ENCODE measurements at regions not wholly inside any gene's neighbourhood (a gene's known extent, or its start where the extent isn't known, plus 50 kb on each side); places are given as distances from the start of the nearest gene placed in this dataset.

DNA sequence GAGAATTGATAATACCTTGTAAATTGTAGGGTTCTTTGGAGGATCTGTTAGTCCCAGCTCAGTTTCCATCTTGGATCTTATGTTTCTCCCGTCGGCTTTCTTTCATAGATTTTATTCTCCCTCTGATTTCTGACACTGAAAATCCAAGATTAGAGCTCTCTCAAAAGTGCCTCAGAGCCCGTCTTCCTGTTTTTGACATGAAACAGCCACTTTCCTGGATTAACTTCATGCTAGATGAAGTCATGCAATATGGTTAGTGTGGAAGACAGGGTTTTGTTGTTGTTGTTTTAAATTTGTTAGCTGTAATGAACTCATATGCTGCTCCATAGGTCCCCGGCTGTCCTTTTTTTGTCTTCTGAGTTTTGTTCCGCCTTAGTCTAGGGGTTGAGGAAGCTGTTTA, 51.6 kb upstream of the ZFR start:
- TF ChIP-seq, protein P1, sequence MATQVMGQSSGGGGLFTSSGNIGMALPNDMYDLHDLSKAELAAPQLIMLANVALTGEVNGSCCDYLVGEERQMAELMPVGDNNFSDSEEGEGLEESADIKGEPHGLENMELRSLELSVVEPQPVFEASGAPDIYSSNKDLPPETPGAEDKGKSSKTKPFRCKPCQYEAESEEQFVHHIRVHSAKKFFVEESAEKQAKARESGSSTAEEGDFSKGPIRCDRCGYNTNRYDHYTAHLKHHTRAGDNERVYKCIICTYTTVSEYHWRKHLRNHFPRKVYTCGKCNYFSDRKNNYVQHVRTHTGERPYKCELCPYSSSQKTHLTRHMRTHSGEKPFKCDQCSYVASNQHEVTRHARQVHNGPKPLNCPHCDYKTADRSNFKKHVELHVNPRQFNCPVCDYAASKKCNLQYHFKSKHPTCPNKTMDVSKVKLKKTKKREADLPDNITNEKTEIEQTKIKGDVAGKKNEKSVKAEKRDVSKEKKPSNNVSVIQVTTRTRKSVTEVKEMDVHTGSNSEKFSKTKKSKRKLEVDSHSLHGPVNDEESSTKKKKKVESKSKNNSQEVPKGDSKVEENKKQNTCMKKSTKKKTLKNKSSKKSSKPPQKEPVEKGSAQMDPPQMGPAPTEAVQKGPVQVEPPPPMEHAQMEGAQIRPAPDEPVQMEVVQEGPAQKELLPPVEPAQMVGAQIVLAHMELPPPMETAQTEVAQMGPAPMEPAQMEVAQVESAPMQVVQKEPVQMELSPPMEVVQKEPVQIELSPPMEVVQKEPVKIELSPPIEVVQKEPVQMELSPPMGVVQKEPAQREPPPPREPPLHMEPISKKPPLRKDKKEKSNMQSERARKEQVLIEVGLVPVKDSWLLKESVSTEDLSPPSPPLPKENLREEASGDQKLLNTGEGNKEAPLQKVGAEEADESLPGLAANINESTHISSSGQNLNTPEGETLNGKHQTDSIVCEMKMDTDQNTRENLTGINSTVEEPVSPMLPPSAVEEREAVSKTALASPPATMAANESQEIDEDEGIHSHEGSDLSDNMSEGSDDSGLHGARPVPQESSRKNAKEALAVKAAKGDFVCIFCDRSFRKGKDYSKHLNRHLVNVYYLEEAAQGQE (IDR thresholded peaks at IDR 0.05; ENCODE audit: insufficient replicate concordance, low read depth), result no peak
- TF ChIP-seq GABPA (IDR thresholded peaks at IDR 0.05; ENCODE audit: low read depth) (no peak), POLR2AphosphoS5 (IDR thresholded peaks at IDR 0.05; ENCODE audit: low read depth) (no peak)
- TF ChIP-seq, protein P2, sequence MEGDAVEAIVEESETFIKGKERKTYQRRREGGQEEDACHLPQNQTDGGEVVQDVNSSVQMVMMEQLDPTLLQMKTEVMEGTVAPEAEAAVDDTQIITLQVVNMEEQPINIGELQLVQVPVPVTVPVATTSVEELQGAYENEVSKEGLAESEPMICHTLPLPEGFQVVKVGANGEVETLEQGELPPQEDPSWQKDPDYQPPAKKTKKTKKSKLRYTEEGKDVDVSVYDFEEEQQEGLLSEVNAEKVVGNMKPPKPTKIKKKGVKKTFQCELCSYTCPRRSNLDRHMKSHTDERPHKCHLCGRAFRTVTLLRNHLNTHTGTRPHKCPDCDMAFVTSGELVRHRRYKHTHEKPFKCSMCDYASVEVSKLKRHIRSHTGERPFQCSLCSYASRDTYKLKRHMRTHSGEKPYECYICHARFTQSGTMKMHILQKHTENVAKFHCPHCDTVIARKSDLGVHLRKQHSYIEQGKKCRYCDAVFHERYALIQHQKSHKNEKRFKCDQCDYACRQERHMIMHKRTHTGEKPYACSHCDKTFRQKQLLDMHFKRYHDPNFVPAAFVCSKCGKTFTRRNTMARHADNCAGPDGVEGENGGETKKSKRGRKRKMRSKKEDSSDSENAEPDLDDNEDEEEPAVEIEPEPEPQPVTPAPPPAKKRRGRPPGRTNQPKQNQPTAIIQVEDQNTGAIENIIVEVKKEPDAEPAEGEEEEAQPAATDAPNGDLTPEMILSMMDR (IDR thresholded peaks at IDR 0.05; ENCODE audit: insufficient read depth, low read length), result no peak

All from HL-60 (cell line).